ENCODE measurements at regions not wholly inside any gene's neighbourhood (a gene's known extent, or its start where the extent isn't known, plus 50 kb on each side); places are given as distances from the start of the nearest gene placed in this dataset.

DNA sequence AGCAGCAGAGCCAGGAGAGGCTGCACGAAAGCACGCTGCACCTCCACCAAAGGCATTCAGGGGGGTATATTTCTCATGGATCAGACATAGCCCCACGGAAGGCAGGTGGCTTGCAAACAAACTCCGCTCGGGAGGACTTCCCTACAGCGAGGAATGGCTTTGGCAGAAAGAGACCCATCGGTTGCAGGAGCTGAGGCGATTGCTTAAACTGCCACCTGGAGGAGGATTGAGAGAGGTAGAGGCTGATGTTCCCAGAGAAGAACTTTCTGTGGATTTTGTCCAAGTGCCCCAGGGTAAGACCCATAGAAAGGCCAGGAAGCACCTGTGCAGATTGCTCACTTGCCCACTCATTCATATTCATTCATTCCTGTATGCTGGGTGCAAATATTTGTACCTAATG is 89.1 kb downstream of the NEUROD6 start:
- no peaks in the 10 kb centered on the region for H3K9me3 Mint-ChIP-seq (ENCODE audit: insufficient read depth)
- H3K9ac ChIP-seq (ENCODE audit: low read length): no peak overlapping the region
- POLR2A ChIA-PET: no interaction called here

GRCh38 chr7:31249671-31250070 is 90.9 kb downstream of the NEUROD6 start:
- WGBS (ENCODE audit: insufficient coverage): 45% methylated on average over 11 of the region's 11 CpGs
- Mint-ChIP-seq H3K27ac (no peak overlapping the region), H3K9me3 (ENCODE audit: insufficient read depth) (no peaks in the 10 kb centered on the region), H3K27me3 (no peaks in the 10 kb centered on the region), H3K4me1 (no peaks in the 10 kb centered on the region), H3K4me3 (no peak overlapping the region)
- CTCF ChIA-PET: no interaction called here
- Histone ChIP-seq H3K27me3 (replicated peaks in 1 of 4; ENCODE audit: control extremely low read depth in 1 of 4, control insufficient read depth in 3 of 4, insufficient read depth in 4 of 4, low read length in 3 of 4) (no peaks in the 10 kb centered on the region), H3K4me1 (ENCODE audit: control insufficient read depth in 2 of 2, insufficient read depth in 2 of 2, low read length in 2 of 2) (no peaks in the 10 kb centered on the region), H3K9me3 (ENCODE audit: control extremely low read depth in 1 of 3, control insufficient read depth in 2 of 3, insufficient read depth in 1 of 3, low read length in 2 of 3) (no peaks in the 10 kb centered on the region), H3K27ac (ENCODE audit: low read length in 2 of 2) (no peak overlapping the region), H4K20me1 (ENCODE audit: control insufficient read depth, insufficient read depth, low read length, poor library complexity, severe bottlenecking) (no peaks in the 10 kb centered on the region), H3K4me2 (replicated peaks; ENCODE audit: low read depth, low read length, poor library complexity, severe bottlenecking) (no peak overlapping the region), H2AFZ (ENCODE audit: insufficient read depth, low read depth, low read length, poor library complexity, severe bottlenecking) (no peak overlapping the region), H3K36me3 (replicated peaks in 1 of 2; ENCODE audit: control extremely low read depth in 1 of 2, control insufficient read depth in 1 of 2, extremely low read depth in 1 of 2, insufficient read depth in 2 of 2, low read length in 1 of 2) (no peaks in the 10 kb centered on the region), H3K4me3 (ENCODE audit: control extremely low read depth in 1 of 5, extremely low read depth in 1 of 5, insufficient read depth in 1 of 5, low read depth in 2 of 5, low read length in 4 of 5) (no peak overlapping the region), H3K79me2 (ENCODE audit: control insufficient read depth, insufficient read depth, low read length) (no peaks in the 10 kb centered on the region), H3K9ac (ENCODE audit: low read length) (no peak overlapping the region)
- ATAC-seq (ENCODE audit: low read depth): no peak
- POLR2A ChIA-PET: no interaction called here
- no peak for TF ChIP-seq EZH2 (IDR thresholded peaks at IDR 0.05; ENCODE audit: borderline replicate concordance, insufficient read depth, low read depth, low read length, poor library complexity, severe bottlenecking)
- TF ChIP-seq, protein P1, sequence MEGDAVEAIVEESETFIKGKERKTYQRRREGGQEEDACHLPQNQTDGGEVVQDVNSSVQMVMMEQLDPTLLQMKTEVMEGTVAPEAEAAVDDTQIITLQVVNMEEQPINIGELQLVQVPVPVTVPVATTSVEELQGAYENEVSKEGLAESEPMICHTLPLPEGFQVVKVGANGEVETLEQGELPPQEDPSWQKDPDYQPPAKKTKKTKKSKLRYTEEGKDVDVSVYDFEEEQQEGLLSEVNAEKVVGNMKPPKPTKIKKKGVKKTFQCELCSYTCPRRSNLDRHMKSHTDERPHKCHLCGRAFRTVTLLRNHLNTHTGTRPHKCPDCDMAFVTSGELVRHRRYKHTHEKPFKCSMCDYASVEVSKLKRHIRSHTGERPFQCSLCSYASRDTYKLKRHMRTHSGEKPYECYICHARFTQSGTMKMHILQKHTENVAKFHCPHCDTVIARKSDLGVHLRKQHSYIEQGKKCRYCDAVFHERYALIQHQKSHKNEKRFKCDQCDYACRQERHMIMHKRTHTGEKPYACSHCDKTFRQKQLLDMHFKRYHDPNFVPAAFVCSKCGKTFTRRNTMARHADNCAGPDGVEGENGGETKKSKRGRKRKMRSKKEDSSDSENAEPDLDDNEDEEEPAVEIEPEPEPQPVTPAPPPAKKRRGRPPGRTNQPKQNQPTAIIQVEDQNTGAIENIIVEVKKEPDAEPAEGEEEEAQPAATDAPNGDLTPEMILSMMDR (IDR thresholded peaks at IDR 0.05): no peak
- intact Hi-C loops (cut with micrococcal nuclease): no loop called here
- no peak for DNase-seq

More for the DNA sequence above, 89.1 kb downstream of the NEUROD6 start:
- H3K27me3 Mint-ChIP-seq: no peaks in the 10 kb centered on the region
- CTCF ChIA-PET: no interaction called here
- Histone ChIP-seq H4K20me1 (ENCODE audit: control insufficient read depth, insufficient read depth, low read length, poor library complexity, severe bottlenecking) (no peaks in the 10 kb centered on the region), H3K4me2 (replicated peaks; ENCODE audit: low read depth, low read length, poor library complexity, severe bottlenecking) (no peak overlapping the region), H3K4me1 (ENCODE audit: control insufficient read depth in 2 of 2, insufficient read depth in 2 of 2, low read length in 2 of 2) (no peaks in the 10 kb centered on the region), H3K27me3 (replicated peaks in 1 of 4; ENCODE audit: control extremely low read depth in 1 of 4, control insufficient read depth in 3 of 4, insufficient read depth in 4 of 4, low read length in 3 of 4) (no peaks in the 10 kb centered on the region), H3K79me2 (ENCODE audit: control insufficient read depth, insufficient read depth, low read length) (no peaks in the 10 kb centered on the region), H3K27ac (ENCODE audit: low read length in 2 of 2) (no peak overlapping the region), H3K9me3 (ENCODE audit: control extremely low read depth in 1 of 3, control insufficient read depth in 2 of 3, insufficient read depth in 1 of 3, low read length in 2 of 3) (no peaks in the 10 kb centered on the region), H3K36me3 (replicated peaks in 1 of 2; ENCODE audit: control extremely low read depth in 1 of 2, control insufficient read depth in 1 of 2, extremely low read depth in 1 of 2, insufficient read depth in 2 of 2, low read length in 1 of 2) (no peaks in the 10 kb centered on the region), H3K4me3 (ENCODE audit: control extremely low read depth in 1 of 5, extremely low read depth in 1 of 5, insufficient read depth in 1 of 5, low read depth in 2 of 5, low read length in 4 of 5) (no peak overlapping the region), H2AFZ (ENCODE audit: insufficient read depth, low read depth, low read length, poor library complexity, severe bottlenecking) (no peak overlapping the region)
- TF ChIP-seq, protein P1 (IDR thresholded peaks at IDR 0.05): no peak
- TF ChIP-seq EZH2 (IDR thresholded peaks at IDR 0.05; ENCODE audit: borderline replicate concordance, insufficient read depth, low read depth, low read length, poor library complexity, severe bottlenecking): no peak
- ATAC-seq (ENCODE audit: low read depth): no peak
- no peak for DNase-seq
- no peaks in the 10 kb centered on the region for H3K4me1 Mint-ChIP-seq
- intact Hi-C loops (cut with micrococcal nuclease): no loop called here
- H3K4me3 Mint-ChIP-seq: no peak overlapping the region
- no peak overlapping the region for H3K27ac Mint-ChIP-seq
- WGBS (ENCODE audit: insufficient coverage): 80% methylated on average over 8 of the region's 8 CpGs

Measured in B cell (primary cell).